ENCODE measurements at regions not wholly inside any gene's neighbourhood (a gene's known extent, or its start where the extent isn't known, plus 50 kb on each side); places are given as distances from the start of the nearest gene placed in this dataset.

- DNase-seq (ENCODE audit: low read depth): no peak
Observed at GRCh38 chr15:36059596-36059995, 513.6 kb upstream of the DPH6 start.

- DNase-seq (ENCODE audit: low read depth): no peak
Observed at GRCh38 chr15:36062357-36062756, 516.4 kb upstream of the DPH6 start.

- DNase-seq (ENCODE audit: low read depth): no peak
Observed at GRCh38 chr15:36066757-36067156, 512.7 kb upstream of the CDIN1 start.

- no peak for DNase-seq (ENCODE audit: low read depth)
Observed at GRCh38 chr15:36067483-36068274, 511.7 kb upstream of the CDIN1 start.

- DNase-seq (ENCODE audit: low read depth): peak; percentile 39
Observed at GRCh38 chr15:36075333-36075732, 504.1 kb upstream of the CDIN1 start.

GRCh38 chr15:36079021-36079420 lies 500.4 kb upstream of the CDIN1 start:
- no peak for DNase-seq (ENCODE audit: low read depth)

GRCh38 chr15:36080759-36081158 lies 498.7 kb upstream of the CDIN1 start:
- no peak for DNase-seq (ENCODE audit: low read depth)

- DNase-seq (ENCODE audit: low read depth): no peak
Observed at GRCh38 chr15:36090286-36090946, 489.0 kb upstream of the CDIN1 start.

GRCh38 chr15:36106640-36107335 lies 472.6 kb upstream of the CDIN1 start:
- DNase-seq (ENCODE audit: low read depth): no peak

- no peak for DNase-seq (ENCODE audit: low read depth)
Observed at GRCh38 chr15:36108541-36108940, 470.9 kb upstream of the CDIN1 start.

GRCh38 chr15:36109943-36110658 lies 469.3 kb upstream of the CDIN1 start:
- DNase-seq (ENCODE audit: low read depth): peak; percentile 31

GRCh38 chr15:36110659-36110993 lies 468.8 kb upstream of the CDIN1 start:
- no peak for DNase-seq (ENCODE audit: low read depth)

GRCh38 chr15:36117296-36117787 lies 462.1 kb upstream of the CDIN1 start:
- peak; percentile 8 for DNase-seq (ENCODE audit: low read depth)

- DNase-seq (ENCODE audit: low read depth): no peak
Observed at GRCh38 chr15:36126194-36126593, 453.2 kb upstream of the CDIN1 start.

GRCh38 chr15:36130641-36131310 lies 448.6 kb upstream of the CDIN1 start:
- no peak for DNase-seq (ENCODE audit: low read depth)

- no peak for DNase-seq (ENCODE audit: low read depth)
Observed at GRCh38 chr15:36133742-36134141, 445.7 kb upstream of the CDIN1 start.

- no peak for DNase-seq (ENCODE audit: low read depth)
Observed at GRCh38 chr15:36136049-36136448, 443.4 kb upstream of the CDIN1 start.

GRCh38 chr15:36152936-36153335 lies 426.5 kb upstream of the CDIN1 start:
- no peak for DNase-seq (ENCODE audit: low read depth)

- peak; percentile 13 for DNase-seq (ENCODE audit: low read depth)
Observed at GRCh38 chr15:36156879-36157427, 422.5 kb upstream of the CDIN1 start.

GRCh38 chr15:36160351-36160750 lies 419.1 kb upstream of the CDIN1 start:
- no peak for DNase-seq (ENCODE audit: low read depth)

- DNase-seq (ENCODE audit: low read depth): no peak
Observed at GRCh38 chr15:36161108-36161507, 418.3 kb upstream of the CDIN1 start.

Data from myocyte (in vitro differentiated cells).